RWPE1 (cell line): ENCODE measurements at regions not wholly inside any gene's neighbourhood (a gene's known extent, or its start where the extent isn't known, plus 50 kb on each side); places are given as distances from the start of the nearest gene placed in this dataset.

Experiments used
- CTCF ChIA-PET: fragments of 350-600 bp; sonication (Branson Sonifier 250); formaldehyde crosslinking; extraction: SDS; loops from one replicate; lab custom pipeline; 2021; lab: Yijun Ruan, JAX
- POLR2A ChIA-PET: fragments of 400-600 bp; formaldehyde crosslinking; extraction: SDS; loops from one replicate; lab custom pipeline; 2020; ENCODE audit warnings: antibody characterized with exemption; ENCODE audit not compliant: low non-redundant PET; lab: Yijun Ruan, JAX
- DNase-seq: peaks from one replicate; pipeline ENCODE4 v3.0.0; 2012; ENCODE audit warnings: low spot score
- H3K27ac ChIP-seq: fragments of 450-650 bp; 2 replicates; pipeline ENCODE4 v1.5.1; 2017
- TF ChIP-seq, protein P1 (sequence below): fragments of 450-650 bp; conservative IDR thresholded peaks from 2 replicates; pipeline ENCODE4 v1.5.1; 2017; ENCODE audit warnings: low read depth, mild to moderate bottlenecking

DNA sequence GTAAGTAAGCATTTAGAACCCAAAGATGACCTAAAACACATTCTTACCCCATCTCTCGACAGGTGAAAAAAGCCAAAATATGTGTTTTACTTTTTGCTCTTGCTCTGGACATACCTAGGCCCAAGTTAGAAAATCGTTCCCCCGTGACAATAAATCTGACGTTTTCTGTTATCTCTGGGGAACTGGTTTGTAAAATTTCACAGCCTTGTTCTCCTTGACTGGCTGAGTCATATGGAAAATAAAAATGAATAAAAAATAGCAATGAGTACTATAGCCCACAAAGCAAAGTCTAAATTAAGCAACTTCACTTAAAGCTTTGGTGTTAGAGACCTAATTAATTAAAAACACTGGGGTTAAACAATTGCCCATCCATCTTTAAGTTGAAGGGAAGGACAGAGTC lies 286.9 kb upstream of the CLINT1 start:
- POLR2A ChIA-PET: no interaction called here

DNA sequence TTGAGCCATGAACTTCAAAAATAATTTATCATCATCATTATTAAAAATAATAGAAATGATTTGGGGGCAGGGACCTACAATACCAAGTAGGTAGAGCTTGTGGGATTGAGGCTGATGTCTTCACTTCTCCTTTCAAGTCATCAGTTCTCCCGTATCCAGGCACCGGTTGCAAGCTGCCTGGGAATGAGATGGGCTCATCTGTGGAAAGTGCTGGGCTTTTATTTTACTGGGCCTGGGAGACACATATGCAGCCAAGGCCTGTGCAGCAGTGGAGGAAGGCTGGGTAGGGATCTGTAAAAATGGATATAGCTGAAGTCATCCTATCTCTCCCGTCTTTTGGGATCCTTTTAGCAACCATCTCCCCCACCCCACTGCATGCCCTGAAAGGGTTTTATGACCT lies 284.1 kb upstream of the CLINT1 start:
- POLR2A ChIA-PET: no interaction called here
- H3K27ac ChIP-seq: no peak overlapping the region
- TF ChIP-seq, protein P1, sequence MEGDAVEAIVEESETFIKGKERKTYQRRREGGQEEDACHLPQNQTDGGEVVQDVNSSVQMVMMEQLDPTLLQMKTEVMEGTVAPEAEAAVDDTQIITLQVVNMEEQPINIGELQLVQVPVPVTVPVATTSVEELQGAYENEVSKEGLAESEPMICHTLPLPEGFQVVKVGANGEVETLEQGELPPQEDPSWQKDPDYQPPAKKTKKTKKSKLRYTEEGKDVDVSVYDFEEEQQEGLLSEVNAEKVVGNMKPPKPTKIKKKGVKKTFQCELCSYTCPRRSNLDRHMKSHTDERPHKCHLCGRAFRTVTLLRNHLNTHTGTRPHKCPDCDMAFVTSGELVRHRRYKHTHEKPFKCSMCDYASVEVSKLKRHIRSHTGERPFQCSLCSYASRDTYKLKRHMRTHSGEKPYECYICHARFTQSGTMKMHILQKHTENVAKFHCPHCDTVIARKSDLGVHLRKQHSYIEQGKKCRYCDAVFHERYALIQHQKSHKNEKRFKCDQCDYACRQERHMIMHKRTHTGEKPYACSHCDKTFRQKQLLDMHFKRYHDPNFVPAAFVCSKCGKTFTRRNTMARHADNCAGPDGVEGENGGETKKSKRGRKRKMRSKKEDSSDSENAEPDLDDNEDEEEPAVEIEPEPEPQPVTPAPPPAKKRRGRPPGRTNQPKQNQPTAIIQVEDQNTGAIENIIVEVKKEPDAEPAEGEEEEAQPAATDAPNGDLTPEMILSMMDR: no peak
- CTCF ChIA-PET: interaction anchor here (0.7 to 1.1 kb wide), 4 partner anchors 35 to 885 kb away, joined by 3 to 4 read pairs (median 3); no protein-coding TSS in a partner anchor
- DNase-seq: no peak

More for the DNA sequence above, 286.9 kb upstream of the CLINT1 start:
- CTCF ChIA-PET: no interaction called here
- H3K27ac ChIP-seq: no peak overlapping the region
- TF ChIP-seq, protein P1: no peak
- no peak for DNase-seq

DNA sequence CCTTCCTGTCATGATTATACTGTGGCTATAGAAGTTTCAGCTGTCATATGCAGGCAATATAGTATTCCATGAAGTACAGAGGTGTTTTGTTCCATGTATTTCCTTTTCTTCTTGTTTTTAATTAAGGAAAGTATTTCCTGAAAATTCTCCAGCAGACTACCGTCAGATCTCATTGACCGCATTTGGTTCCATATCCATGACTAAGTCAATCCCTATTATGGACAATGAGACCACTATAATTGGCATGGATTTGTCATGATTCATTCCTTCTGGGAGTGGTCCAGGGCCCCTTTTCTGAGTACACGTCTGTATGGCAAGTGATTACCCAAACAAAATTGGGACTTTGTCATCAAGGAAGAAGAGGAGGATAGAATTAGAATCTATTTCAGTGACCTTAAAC lies 283.2 kb upstream of the CLINT1 start:
- no peak overlapping the region for H3K27ac ChIP-seq

DNA sequence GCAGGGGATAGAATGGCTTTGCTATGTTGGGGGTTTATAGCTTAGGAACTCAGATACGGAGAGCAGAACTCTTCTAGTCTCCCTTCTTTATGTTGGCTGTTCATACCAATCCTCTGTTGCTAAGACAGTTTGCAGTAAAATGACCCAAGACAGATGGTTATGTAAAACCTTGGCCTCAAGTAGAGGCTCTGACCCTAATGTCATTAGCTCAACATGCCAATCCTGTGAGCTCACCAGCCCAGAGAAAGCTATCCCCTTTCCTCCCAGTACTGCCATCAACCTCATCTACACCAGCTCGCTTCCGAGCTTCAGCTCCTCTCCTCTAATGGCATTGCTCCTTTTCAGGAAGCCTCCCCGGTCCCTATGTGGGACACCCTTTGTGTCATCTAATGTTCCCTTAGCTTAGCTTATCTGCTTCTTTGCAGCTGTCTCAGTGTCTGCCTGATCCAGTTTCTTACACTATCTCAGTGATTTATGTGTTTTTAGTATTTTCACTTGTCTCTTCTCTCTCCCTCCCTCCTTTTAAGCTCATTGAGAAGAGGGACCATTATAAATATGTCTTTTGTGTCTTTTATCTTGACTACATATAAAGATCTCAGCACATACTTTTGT lies 281.3 kb upstream of the CLINT1 start:
- TF ChIP-seq, protein P1: no peak
- POLR2A ChIA-PET: no interaction called here
- DNase-seq: no peak
- H3K27ac ChIP-seq: no peak overlapping the region
- CTCF ChIA-PET: no interaction called here

More for the DNA sequence above, 283.2 kb upstream of the CLINT1 start:
- TF ChIP-seq, protein P1: no peak
- no peak for DNase-seq
- ChIA-PET POLR2A (no interaction called here), CTCF (interaction anchor here (0.7 to 1.1 kb wide), 3 partner anchors 36 to 886 kb away, joined by 3 to 4 read pairs (median 3); no protein-coding TSS in a partner anchor)

DNA sequence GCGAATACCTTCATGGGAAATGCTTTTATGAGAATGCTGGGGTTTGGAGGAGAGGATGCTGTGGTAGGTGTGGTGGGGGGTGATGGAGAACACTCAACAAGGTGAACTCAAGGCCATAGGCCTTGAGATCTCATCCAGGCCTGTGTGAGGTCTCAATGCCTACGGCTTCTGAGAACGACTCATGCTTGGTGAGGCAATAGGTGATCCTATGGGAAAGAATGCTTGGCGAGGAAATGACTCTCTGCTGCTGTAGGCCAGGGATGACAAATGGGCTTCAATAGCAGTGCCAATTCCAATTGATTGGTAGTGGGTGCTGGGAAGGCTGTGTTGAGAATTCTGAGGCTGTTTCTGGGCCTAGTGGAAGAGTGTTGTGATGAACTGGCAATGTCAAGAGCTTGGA lies 280.2 kb upstream of the CLINT1 start:
- DNase-seq: peak; percentile 24
- ChIA-PET CTCF (no interaction called here), POLR2A (no interaction called here)

DNA sequence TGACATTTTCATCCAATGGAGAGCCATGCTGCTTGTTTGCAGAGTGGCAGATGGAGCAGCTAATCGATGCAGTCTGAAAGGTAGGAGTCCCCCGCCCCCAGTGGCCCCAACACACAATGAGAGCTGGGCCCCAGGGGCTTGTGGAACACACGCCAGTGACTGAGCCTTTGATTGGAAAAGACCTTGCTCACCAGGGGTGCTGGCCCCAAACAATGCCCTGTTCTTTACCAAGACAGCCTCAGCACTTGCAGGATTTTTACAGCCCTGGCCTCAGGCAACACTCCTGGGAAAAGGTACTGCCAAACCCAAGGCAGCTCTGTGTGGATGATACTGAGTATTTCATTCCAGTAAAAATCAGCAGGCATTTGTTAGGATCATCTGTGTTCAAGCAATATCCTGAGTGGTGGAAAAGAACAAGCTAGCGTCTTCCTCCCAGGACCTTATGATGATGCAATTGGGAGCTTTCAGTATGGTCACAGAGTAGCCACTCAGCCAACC lies 276.8 kb upstream of the CLINT1 start:
- POLR2A ChIA-PET: no interaction called here
- CTCF ChIA-PET: interaction anchor here (0.6 kb wide), 1 partner anchor 227 kb away, joined by 3 read pairs; no protein-coding TSS in a partner anchor
- no peak for DNase-seq
- TF ChIP-seq, protein P1: no peak
- H3K27ac ChIP-seq: no peak overlapping the region

More for the DNA sequence above, 280.2 kb upstream of the CLINT1 start:
- no peak overlapping the region for H3K27ac ChIP-seq
- TF ChIP-seq, protein P1: no peak
